ENCODE measurements at regions not wholly inside any gene's neighbourhood (a gene's known extent, or its start where the extent isn't known, plus 50 kb on each side); places are given as distances from the start of the nearest gene placed in this dataset.
A peak's percentile ranks its signal among the peaks of the same experiment; 100 is the strongest.

- no peak for ATAC-seq (ENCODE audit: low read depth in 2 of 2)
Observed at GRCh38 chr6:92892626-92893170, 526.7 kb downstream of the EPHA7 start.

GRCh38 chr6:92888316-92888715, 531.0 kb downstream of the EPHA7 start:
- no peak overlapping the region for H3K4me3 Mint-ChIP-seq
- H3K27ac Mint-ChIP-seq, result peak overlapping the region in 1 of 6 donors; percentile 44
- no peaks in the 10 kb centered on the region for H3K27me3 Mint-ChIP-seq

More at GRCh38 chr6:92892626-92893170, 526.7 kb downstream of the EPHA7 start:
- H3K4me3 Mint-ChIP-seq, result no peak overlapping the region
- H3K9me3 Mint-ChIP-seq, result peaks cover 0 to 8% (median 3%) of the 10 kb centered on the region in 7 donors
- no peak overlapping the region for H3K27ac Mint-ChIP-seq
- no peaks in the 10 kb centered on the region for H3K27me3 Mint-ChIP-seq
- no peaks in the 10 kb centered on the region for H3K36me3 Mint-ChIP-seq
- DNase-seq, result no peak
- H3K4me1 Mint-ChIP-seq, result no peaks in the 10 kb centered on the region

GRCh38 chr6:92887871-92888270, 531.5 kb downstream of the EPHA7 start:
- H3K4me1 Mint-ChIP-seq, result no peaks in the 10 kb centered on the region
- no peaks in the 10 kb centered on the region for H3K27me3 Mint-ChIP-seq
- no peak overlapping the region for H3K27ac Mint-ChIP-seq
- H3K9me3 Mint-ChIP-seq, result peaks cover 5 to 16% (median 8%) of the 10 kb centered on the region in 7 donors
- H3K4me3 Mint-ChIP-seq, result no peak overlapping the region
- H3K36me3 Mint-ChIP-seq, result no peaks in the 10 kb centered on the region
- DNase-seq (no peak), ATAC-seq (ENCODE audit: low read depth in 2 of 2) (no peak)

More at GRCh38 chr6:92888316-92888715, 531.0 kb downstream of the EPHA7 start:
- H3K36me3 Mint-ChIP-seq, result no peaks in the 10 kb centered on the region
- H3K4me1 Mint-ChIP-seq, result no peaks in the 10 kb centered on the region
- peaks cover 3 to 16% (median 4%) of the 10 kb centered on the region in 7 donors for H3K9me3 Mint-ChIP-seq
- DNase-seq, result no peak
- ATAC-seq (ENCODE audit: low read depth in 2 of 2), result no peak

- Mint-ChIP-seq H3K36me3 (peaks cover 0 to 8% of the 10 kb centered on the region in 2 donors), H3K27me3 (no peaks in the 10 kb centered on the region), H3K27ac (no peak overlapping the region), H3K9me3 (peaks cover 11 to 45% (median 22%) of the 10 kb centered on the region in 7 donors), H3K4me3 (no peak overlapping the region), H3K4me1 (no peaks in the 10 kb centered on the region)
- DNase-seq, result no peak
- ATAC-seq (ENCODE audit: low read depth in 2 of 2), result no peak
Observed at GRCh38 chr6:92879526-92879925, 539.8 kb downstream of the EPHA7 start.

- no peak for DNase-seq
- peak overlapping the region in 1 of 8 donors; percentile 48 for H3K4me3 Mint-ChIP-seq
- H3K27ac Mint-ChIP-seq, result no peak overlapping the region
- peaks cover 0 to 11% (median 2%) of the 10 kb centered on the region in 7 donors for H3K9me3 Mint-ChIP-seq
- ATAC-seq (ENCODE audit: low read depth in 2 of 2), result no peak
- H3K4me1 Mint-ChIP-seq, result no peaks in the 10 kb centered on the region
- no peaks in the 10 kb centered on the region for H3K36me3 Mint-ChIP-seq
- H3K27me3 Mint-ChIP-seq, result no peaks in the 10 kb centered on the region
Observed at GRCh38 chr6:92864966-92865555, 554.3 kb downstream of the EPHA7 start.

GRCh38 chr6:92849636-92850035, 569.7 kb downstream of the EPHA7 start:
- H3K27ac Mint-ChIP-seq, result peak overlapping the region in 1 of 6 donors; percentile 22
- no peak for DNase-seq
- H3K4me1 Mint-ChIP-seq, result no peaks in the 10 kb centered on the region
- ATAC-seq (ENCODE audit: low read depth in 2 of 2), result no peak
- peaks cover 0 to 6% (median 3%) of the 10 kb centered on the region in 7 donors for H3K9me3 Mint-ChIP-seq
- H3K4me3 Mint-ChIP-seq, result no peak overlapping the region
- no peaks in the 10 kb centered on the region for H3K27me3 Mint-ChIP-seq
- H3K36me3 Mint-ChIP-seq, result no peaks in the 10 kb centered on the region

- Mint-ChIP-seq H3K9me3 (peaks cover 0 to 6% (median 3%) of the 10 kb centered on the region in 7 donors), H3K36me3 (no peaks in the 10 kb centered on the region), H3K27me3 (no peaks in the 10 kb centered on the region), H3K4me1 (no peaks in the 10 kb centered on the region), H3K4me3 (peak overlapping the region in 1 of 8 donors; percentile 24), H3K27ac (no peak overlapping the region)
- DNase-seq (no peak), ATAC-seq (ENCODE audit: low read depth in 2 of 2) (no peak)
Observed at GRCh38 chr6:92848901-92849300, 570.5 kb downstream of the EPHA7 start.

- peak overlapping the region in 1 of 8 donors; percentile 24 for H3K4me3 Mint-ChIP-seq
- peaks cover 0 to 6% (median 3%) of the 10 kb centered on the region in 7 donors for H3K9me3 Mint-ChIP-seq
- no peaks in the 10 kb centered on the region for H3K27me3 Mint-ChIP-seq
- H3K4me1 Mint-ChIP-seq, result no peaks in the 10 kb centered on the region
- DNase-seq (no peak), ATAC-seq (ENCODE audit: low read depth in 2 of 2) (no peak)
- no peak overlapping the region for H3K27ac Mint-ChIP-seq
- H3K36me3 Mint-ChIP-seq, result no peaks in the 10 kb centered on the region
Observed at GRCh38 chr6:92848459-92848858, 570.9 kb downstream of the EPHA7 start.

GRCh38 chr6:92847988-92848387, 571.4 kb downstream of the EPHA7 start:
- Mint-ChIP-seq H3K27me3 (no peaks in the 10 kb centered on the region), H3K4me1 (no peaks in the 10 kb centered on the region), H3K27ac (no peak overlapping the region), H3K9me3 (peaks cover 0 to 6% (median 3%) of the 10 kb centered on the region in 7 donors), H3K36me3 (no peaks in the 10 kb centered on the region), H3K4me3 (no peak overlapping the region)
- ATAC-seq (ENCODE audit: low read depth in 2 of 2) (no peak), DNase-seq (no peak)

GRCh38 chr6:92840246-92840930, 579.0 kb downstream of the EPHA7 start:
- Mint-ChIP-seq H3K9me3 (no peaks in the 10 kb centered on the region), H3K27me3 (peaks cover 0 to 8% (median 0%) of the 10 kb centered on the region in 3 donors), H3K4me1 (no peaks in the 10 kb centered on the region), H3K27ac (no peak overlapping the region), H3K36me3 (no peaks in the 10 kb centered on the region), H3K4me3 (no peak overlapping the region)
- no peak for ATAC-seq (ENCODE audit: low read depth in 2 of 2)
- no peak for DNase-seq

GRCh38 chr6:92828788-92829187, 590.6 kb downstream of the EPHA7 start:
- peaks cover 0 to 7% (median 2%) of the 10 kb centered on the region in 7 donors for H3K9me3 Mint-ChIP-seq
- no peaks in the 10 kb centered on the region for H3K27me3 Mint-ChIP-seq
- ATAC-seq (ENCODE audit: low read depth in 2 of 2) (no peak), DNase-seq (no peak)
- H3K36me3 Mint-ChIP-seq, result no peaks in the 10 kb centered on the region
- H3K4me3 Mint-ChIP-seq, result no peak overlapping the region
- H3K27ac Mint-ChIP-seq, result no peak overlapping the region
- no peaks in the 10 kb centered on the region for H3K4me1 Mint-ChIP-seq

GRCh38 chr6:92827104-92827503, 592.3 kb downstream of the EPHA7 start:
- Mint-ChIP-seq H3K36me3 (no peaks in the 10 kb centered on the region), H3K4me1 (no peaks in the 10 kb centered on the region)

GRCh38 chr6:92826633-92827032, 592.7 kb downstream of the EPHA7 start:
- peaks cover 0 to 10% (median 2%) of the 10 kb centered on the region in 7 donors for H3K9me3 Mint-ChIP-seq
- H3K4me1 Mint-ChIP-seq, result no peaks in the 10 kb centered on the region
- DNase-seq (no peak), ATAC-seq (ENCODE audit: low read depth in 2 of 2) (no peak)
- no peaks in the 10 kb centered on the region for H3K36me3 Mint-ChIP-seq
- no peak overlapping the region for H3K4me3 Mint-ChIP-seq
- H3K27me3 Mint-ChIP-seq, result no peaks in the 10 kb centered on the region
- no peak overlapping the region for H3K27ac Mint-ChIP-seq

More at GRCh38 chr6:92827104-92827503, 592.3 kb downstream of the EPHA7 start:
- Mint-ChIP-seq H3K27me3 (no peaks in the 10 kb centered on the region), H3K9me3 (peaks cover 0 to 10% (median 2%) of the 10 kb centered on the region in 7 donors), H3K4me3 (no peak overlapping the region), H3K27ac (no peak overlapping the region)
- DNase-seq (no peak), ATAC-seq (ENCODE audit: low read depth in 2 of 2) (no peak)

- no peak overlapping the region for H3K27ac Mint-ChIP-seq
- ATAC-seq (ENCODE audit: low read depth in 2 of 2) (no peak), DNase-seq (no peak)
- no peak overlapping the region for H3K4me3 Mint-ChIP-seq
- H3K36me3 Mint-ChIP-seq, result no peaks in the 10 kb centered on the region
- no peaks in the 10 kb centered on the region for H3K4me1 Mint-ChIP-seq
- H3K27me3 Mint-ChIP-seq, result no peaks in the 10 kb centered on the region
- H3K9me3 Mint-ChIP-seq, result peaks cover 0 to 9% (median 2%) of the 10 kb centered on the region in 7 donors
Observed at GRCh38 chr6:92822222-92822621, 597.1 kb downstream of the EPHA7 start.
